HG02981 (cell line): ENCODE measurements at regions not wholly inside any gene's neighbourhood (a gene's known extent, or its start where the extent isn't known, plus 50 kb on each side); places are given as distances from the start of the nearest gene placed in this dataset.
"Not testable (repeated sequence)": the region's sequence is repeated elsewhere in the genome, so short reads cannot be mapped to it uniquely, and the experiment has no call there.

Source experiments
- ATAC-seq: cut with Tn5 transposase; IDR thresholded peaks from one replicate; pipeline ENCODE4 v1.9.1; 2021; ENCODE audit warnings: mild to moderate bottlenecking, moderate library complexity; ENCODE audit not compliant: unreplicated experiment

GRCh38 chr2:145383961-145384360 is 864.0 kb upstream of the ZEB2 start:
- no peak for ATAC-seq

- ATAC-seq: no peak
Measured at GRCh38 chr2:145380436-145381017, 860.6 kb upstream of the ZEB2 start.

- no peak for ATAC-seq
Measured at GRCh38 chr2:145379934-145380333, 860.0 kb upstream of the ZEB2 start.

- no peak for ATAC-seq
Measured at GRCh38 chr2:145374165-145374564, 854.2 kb upstream of the ZEB2 start.

- ATAC-seq: not testable (repeated sequence)
Measured at GRCh38 chr2:145367334-145367733, 847.4 kb upstream of the ZEB2 start.

- ATAC-seq: no peak
Measured at GRCh38 chr2:145366341-145366740, 846.4 kb upstream of the ZEB2 start.

GRCh38 chr2:145360129-145360790 is 840.3 kb upstream of the ZEB2 start:
- no peak for ATAC-seq

- no peak for ATAC-seq
Measured at GRCh38 chr2:145359561-145359960, 839.6 kb upstream of the ZEB2 start.

- no peak for ATAC-seq
Measured at GRCh38 chr2:145356056-145356455, 836.1 kb upstream of the ZEB2 start.

- ATAC-seq: no peak
Measured at GRCh38 chr2:145352484-145352883, 832.6 kb upstream of the ZEB2 start.

- ATAC-seq: no peak
Measured at GRCh38 chr2:145351864-145352425, 832.0 kb upstream of the ZEB2 start.

- no peak for ATAC-seq
Measured at GRCh38 chr2:145350011-145350410, 830.1 kb upstream of the ZEB2 start.

- ATAC-seq: no peak
Measured at GRCh38 chr2:145344076-145344724, 824.3 kb upstream of the ZEB2 start.

- ATAC-seq: no peak
Measured at GRCh38 chr2:145343287-145343686, 823.4 kb upstream of the ZEB2 start.

GRCh38 chr2:145341536-145341935 is 821.6 kb upstream of the ZEB2 start:
- ATAC-seq: no peak

GRCh38 chr2:145339646-145340045 is 819.7 kb upstream of the ZEB2 start:
- no peak for ATAC-seq

- ATAC-seq: no peak
Measured at GRCh38 chr2:145332210-145332898, 812.4 kb upstream of the ZEB2 start.

- ATAC-seq: no peak
Measured at GRCh38 chr2:145329971-145330370, 810.1 kb upstream of the ZEB2 start.

GRCh38 chr2:145325485-145325884 is 805.6 kb upstream of the ZEB2 start:
- no peak for ATAC-seq

GRCh38 chr2:145324748-145325147 is 804.8 kb upstream of the ZEB2 start:
- no peak for ATAC-seq

GRCh38 chr2:145323512-145323911 is 803.6 kb upstream of the ZEB2 start:
- no peak for ATAC-seq
